Neutrophil (primary cell): ENCODE measurements at regions not wholly inside any gene's neighbourhood (a gene's known extent, or its start where the extent isn't known, plus 50 kb on each side); places are given as distances from the start of the nearest gene placed in this dataset.
A peak's percentile ranks its signal among the peaks of the same experiment; 100 is the strongest.

Experiments
- H3K27ac ChIP-seq: fragments of 200-600 bp; sonication (generic); 2 replicates; pipeline ENCODE4 v1.5.1; 2016; ENCODE audit warnings: mild to moderate bottlenecking, moderate library complexity
- H3K27me3 ChIP-seq: fragments of 200-600 bp; sonication (generic); 2 replicates; pipeline ENCODE4 v1.6.0; 2016; ENCODE audit warnings: mild to moderate bottlenecking
- H3K36me3 ChIP-seq: fragments of 200-600 bp; sonication (generic); 2 replicates; pipeline ENCODE4 v1.5.1; 2017
- H3K4me1 ChIP-seq, 2 experiments: fragments of 200-600 bp in 1 of 2; sonication (generic) in 1 of 2; 1 replicate in 1 of 2; 2 replicates in 1 of 2; pipeline versions ENCODE4 v1.5.1 to v1.6.1; 2013 to 2016; ENCODE audit warnings: low read depth in 1 of 2, low read length in 1 of 2, mild to moderate bottlenecking in 1 of 2, moderate library complexity in 1 of 2; ENCODE audit not compliant: control insufficient read depth in 1 of 2, insufficient read depth in 1 of 2
- H3K4me3 ChIP-seq, 2 experiments: fragments of 200-600 bp in 1 of 2; sonication (generic) in 1 of 2; 1 replicate in 1 of 2; 2 replicates in 1 of 2; pipeline ENCODE4 v1.5.1; 2013 to 2016; ENCODE audit warnings: low read depth in 1 of 2, low read length in 1 of 2, mild to moderate bottlenecking in 1 of 2, moderate library complexity in 1 of 2
- H3K9me3 ChIP-seq: fragments of 200-600 bp; sonication (generic); 2 replicates; pipeline ENCODE4 v1.5.1; 2016
- TF ChIP-seq, protein P1 (sequence below): fragments of 200-600 bp; sonication (generic); IDR thresholded peaks from 2 replicates; pipeline ENCODE4 v1.5.1; 2016; ENCODE audit warnings: antibody characterized with exemption

DNA sequence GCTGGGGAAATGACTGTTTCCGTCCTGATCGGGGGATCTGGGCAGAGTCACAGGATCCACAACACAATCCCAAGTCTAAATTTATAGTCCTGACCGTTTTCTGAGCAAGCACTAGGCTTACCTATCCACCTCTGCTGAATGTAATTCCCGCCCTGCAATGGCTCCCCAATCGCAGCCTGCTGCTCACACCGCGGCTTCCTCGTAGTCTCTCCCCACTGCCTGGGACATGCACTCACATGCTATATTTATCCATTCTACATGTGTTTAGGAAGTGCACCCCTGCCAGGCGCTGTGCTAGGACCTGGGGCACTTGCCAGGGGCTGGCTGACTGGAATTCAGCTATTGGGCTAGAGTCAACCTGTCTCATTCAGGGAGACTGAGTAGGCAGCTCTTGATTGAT is 246.6 kb upstream of the CSF3R start:
- no peaks in the 10 kb centered on the region for H3K36me3 ChIP-seq
- peaks cover 18% of the 10 kb centered on the region for H3K27me3 ChIP-seq
- H3K4me3 ChIP-seq: peak overlapping the region in 1 of 2 experiments; percentile 14
- H3K27ac ChIP-seq: peak overlapping the region; percentile 72
- peaks cover 20 to 40% of the 10 kb centered on the region in 2 experiments for H3K4me1 ChIP-seq
- TF ChIP-seq, protein P1, sequence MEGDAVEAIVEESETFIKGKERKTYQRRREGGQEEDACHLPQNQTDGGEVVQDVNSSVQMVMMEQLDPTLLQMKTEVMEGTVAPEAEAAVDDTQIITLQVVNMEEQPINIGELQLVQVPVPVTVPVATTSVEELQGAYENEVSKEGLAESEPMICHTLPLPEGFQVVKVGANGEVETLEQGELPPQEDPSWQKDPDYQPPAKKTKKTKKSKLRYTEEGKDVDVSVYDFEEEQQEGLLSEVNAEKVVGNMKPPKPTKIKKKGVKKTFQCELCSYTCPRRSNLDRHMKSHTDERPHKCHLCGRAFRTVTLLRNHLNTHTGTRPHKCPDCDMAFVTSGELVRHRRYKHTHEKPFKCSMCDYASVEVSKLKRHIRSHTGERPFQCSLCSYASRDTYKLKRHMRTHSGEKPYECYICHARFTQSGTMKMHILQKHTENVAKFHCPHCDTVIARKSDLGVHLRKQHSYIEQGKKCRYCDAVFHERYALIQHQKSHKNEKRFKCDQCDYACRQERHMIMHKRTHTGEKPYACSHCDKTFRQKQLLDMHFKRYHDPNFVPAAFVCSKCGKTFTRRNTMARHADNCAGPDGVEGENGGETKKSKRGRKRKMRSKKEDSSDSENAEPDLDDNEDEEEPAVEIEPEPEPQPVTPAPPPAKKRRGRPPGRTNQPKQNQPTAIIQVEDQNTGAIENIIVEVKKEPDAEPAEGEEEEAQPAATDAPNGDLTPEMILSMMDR: no peak
- H3K9me3 ChIP-seq: no peaks in the 10 kb centered on the region

GRCh38 chr1:36728846-36729245 is 246.1 kb upstream of the CSF3R start:
- TF ChIP-seq, protein P1: no peak
- H3K4me3 ChIP-seq: no peak overlapping the region

GRCh38 chr1:36728051-36728450 is 245.3 kb upstream of the CSF3R start:
- TF ChIP-seq, protein P1: no peak
- Histone ChIP-seq H3K4me3 (no peak overlapping the region), H3K36me3 (no peaks in the 10 kb centered on the region), H3K27me3 (peaks cover 19% of the 10 kb centered on the region), H3K4me1 (peaks cover 20 to 40% of the 10 kb centered on the region in 2 experiments), H3K27ac (no peak overlapping the region), H3K9me3 (no peaks in the 10 kb centered on the region)

More at GRCh38 chr1:36728846-36729245, 246.1 kb upstream of the CSF3R start:
- Histone ChIP-seq H3K4me1 (peaks cover 20 to 40% of the 10 kb centered on the region in 2 experiments), H3K27ac (no peak overlapping the region), H3K27me3 (peaks cover 19% of the 10 kb centered on the region), H3K9me3 (no peaks in the 10 kb centered on the region), H3K36me3 (no peaks in the 10 kb centered on the region)

DNA sequence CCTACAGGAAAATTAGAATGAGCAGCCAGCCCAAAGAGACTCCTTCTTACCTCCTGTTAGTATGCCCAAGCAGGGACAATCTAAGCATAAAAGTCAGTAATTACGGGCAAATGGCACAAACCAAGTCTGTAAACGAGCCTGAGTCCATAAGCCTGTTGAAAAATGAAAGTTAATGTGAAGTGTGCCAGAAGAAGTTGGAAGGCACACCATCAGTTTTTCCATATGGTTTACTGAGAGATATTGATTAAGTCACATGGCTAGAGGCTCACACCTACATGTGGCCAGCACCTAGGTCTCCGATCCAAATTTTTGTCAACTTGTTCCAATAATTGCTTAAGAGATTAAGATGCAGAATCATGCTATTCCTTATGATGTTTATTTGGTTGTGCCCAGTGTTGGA is 242.4 kb upstream of the CSF3R start:
- H3K4me1 ChIP-seq: peaks cover 6 to 29% of the 10 kb centered on the region in 2 experiments
- H3K27me3 ChIP-seq: peaks cover 34% of the 10 kb centered on the region
- H3K9me3 ChIP-seq: no peaks in the 10 kb centered on the region
- no peak overlapping the region for H3K4me3 ChIP-seq
- no peaks in the 10 kb centered on the region for H3K36me3 ChIP-seq
- TF ChIP-seq, protein P1: no peak
- H3K27ac ChIP-seq: no peak overlapping the region

GRCh38 chr1:36723813-36724212 is 241.1 kb upstream of the CSF3R start:
- H3K4me1 ChIP-seq: peaks cover 0 to 26% of the 10 kb centered on the region in 2 experiments
- H3K27me3 ChIP-seq: peaks cover 34% of the 10 kb centered on the region
- TF ChIP-seq, protein P1: no peak
- no peak overlapping the region for H3K4me3 ChIP-seq
- no peaks in the 10 kb centered on the region for H3K9me3 ChIP-seq
- no peaks in the 10 kb centered on the region for H3K36me3 ChIP-seq
- no peak overlapping the region for H3K27ac ChIP-seq

DNA sequence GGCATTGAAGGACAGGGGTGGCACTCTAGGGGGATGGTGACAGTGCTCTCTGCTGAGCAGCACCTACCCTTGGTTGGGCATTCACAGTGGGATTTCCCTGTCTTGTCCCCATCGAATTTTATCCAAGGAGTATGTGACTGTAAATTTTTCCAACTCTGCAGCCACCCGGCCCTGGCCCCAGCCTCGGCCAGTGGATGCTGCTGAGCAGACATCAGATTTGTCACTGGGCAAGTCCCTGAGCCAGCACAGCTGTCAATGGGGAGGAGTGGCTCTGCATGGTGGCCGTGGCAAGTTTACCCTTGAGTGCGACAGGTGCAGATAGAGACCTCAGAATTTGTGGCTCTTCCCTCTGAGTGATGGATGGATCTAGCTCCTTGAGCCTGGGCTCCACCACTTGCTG is 240.2 kb upstream of the CSF3R start:
- H3K27ac ChIP-seq: no peak overlapping the region
- peaks cover 8 to 33% of the 10 kb centered on the region in 2 experiments for H3K4me1 ChIP-seq
- TF ChIP-seq, protein P1: no peak
- H3K36me3 ChIP-seq: no peaks in the 10 kb centered on the region
- no peaks in the 10 kb centered on the region for H3K9me3 ChIP-seq
- H3K27me3 ChIP-seq: peaks cover 34% of the 10 kb centered on the region
- no peak overlapping the region for H3K4me3 ChIP-seq
